ENCODE measurements at regions not wholly inside any gene's neighbourhood (a gene's known extent, or its start where the extent isn't known, plus 50 kb on each side); places are given as distances from the start of the nearest gene placed in this dataset.

DNA sequence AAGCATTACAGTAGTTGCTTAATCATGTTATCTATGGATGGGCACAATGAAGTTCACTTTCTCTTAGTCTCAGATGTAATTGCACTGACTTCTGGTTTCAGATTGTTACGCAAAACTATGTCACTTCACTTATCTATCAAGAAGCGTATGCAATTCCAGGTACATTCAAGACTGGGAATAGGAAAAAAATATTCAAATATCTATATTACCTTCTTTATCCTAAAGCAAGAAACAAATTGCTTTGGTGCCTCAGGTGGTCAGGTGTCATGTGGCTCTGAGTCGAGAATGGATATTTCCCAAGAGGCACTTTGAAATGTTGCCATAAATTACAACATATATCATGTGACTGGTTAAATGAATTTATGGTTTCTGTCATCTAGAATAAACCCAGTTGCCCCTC is 318.6 kb downstream of the SS18 start:
- no peak for TF ChIP-seq TCF12 (IDR thresholded peaks at IDR 0.05; ENCODE audit: low read depth)
- TF ChIP-seq EP300 (IDR thresholded peaks at IDR 0.05; ENCODE audit: borderline replicate concordance): no peak
- TF ChIP-seq ZBTB7A (IDR thresholded peaks at IDR 0.05; ENCODE audit: low read depth): no peak
- no peak for TF ChIP-seq FOXM1 (IDR thresholded peaks at IDR 0.05; ENCODE audit: borderline replicate concordance, low read depth)

All from Ishikawa (cell line).